IPS-15b (cell line): ENCODE measurements at regions not wholly inside any gene's neighbourhood (a gene's known extent, or its start where the extent isn't known, plus 50 kb on each side); places are given as distances from the start of the nearest gene placed in this dataset.

ENCODE experiments used
- H3K27me3 ChIP-seq: one replicate; pipeline ENCODE4 v1.6.1; 2013; ENCODE audit warnings: low read length; ENCODE audit not compliant: control insufficient read depth, insufficient read depth
- H3K36me3 ChIP-seq: one replicate; pipeline ENCODE4 v1.6.1; 2013; ENCODE audit warnings: low read length; ENCODE audit not compliant: control insufficient read depth, insufficient read depth
- H3K4me1 ChIP-seq: one replicate; pipeline ENCODE4 v1.6.1; 2013; ENCODE audit warnings: mild to moderate bottlenecking, low read length; ENCODE audit not compliant: control insufficient read depth, insufficient read depth
- H3K4me3 ChIP-seq: one replicate; pipeline ENCODE4 v1.5.1; 2013; ENCODE audit warnings: low read depth, low read length
- H3K9ac ChIP-seq: one replicate; pipeline ENCODE4 v1.6.1; 2013; ENCODE audit warnings: low read depth, mild to moderate bottlenecking, low read length
- H3K9me3 ChIP-seq: one replicate; pipeline ENCODE4 v1.6.1; 2013; ENCODE audit warnings: mild to moderate bottlenecking, low read length; ENCODE audit not compliant: control insufficient read depth, insufficient read depth

GRCh38 chr2:31735716-31736115 is 155.0 kb upstream of the SRD5A2 start:
- H3K36me3 ChIP-seq: no peaks in the 10 kb centered on the region
- no peaks in the 10 kb centered on the region for H3K4me1 ChIP-seq
- no peaks in the 10 kb centered on the region for H3K9me3 ChIP-seq
- H3K4me3 ChIP-seq: no peak overlapping the region
- no peaks in the 10 kb centered on the region for H3K27me3 ChIP-seq
- no peak overlapping the region for H3K9ac ChIP-seq

GRCh38 chr2:31729442-31730092 is 148.8 kb upstream of the SRD5A2 start:
- no peaks in the 10 kb centered on the region for H3K4me1 ChIP-seq
- no peaks in the 10 kb centered on the region for H3K27me3 ChIP-seq
- no peak overlapping the region for H3K4me3 ChIP-seq
- H3K36me3 ChIP-seq: no peaks in the 10 kb centered on the region
- no peaks in the 10 kb centered on the region for H3K9me3 ChIP-seq
- H3K9ac ChIP-seq: peak overlapping the region; percentile 51

GRCh38 chr2:31729065-31729439 is 148.3 kb upstream of the SRD5A2 start:
- H3K4me1 ChIP-seq: no peaks in the 10 kb centered on the region
- H3K36me3 ChIP-seq: no peaks in the 10 kb centered on the region
- no peak overlapping the region for H3K9ac ChIP-seq
- H3K9me3 ChIP-seq: no peaks in the 10 kb centered on the region
- no peak overlapping the region for H3K4me3 ChIP-seq
- H3K27me3 ChIP-seq: no peaks in the 10 kb centered on the region

GRCh38 chr2:31728406-31729064 is 147.8 kb upstream of the SRD5A2 start:
- no peaks in the 10 kb centered on the region for H3K36me3 ChIP-seq
- H3K27me3 ChIP-seq: no peaks in the 10 kb centered on the region
- H3K4me1 ChIP-seq: no peaks in the 10 kb centered on the region
- no peak overlapping the region for H3K4me3 ChIP-seq
- H3K9ac ChIP-seq: no peak overlapping the region
- no peaks in the 10 kb centered on the region for H3K9me3 ChIP-seq

- Histone ChIP-seq H3K9me3 (no peaks in the 10 kb centered on the region), H3K4me1 (no peaks in the 10 kb centered on the region), H3K36me3 (no peaks in the 10 kb centered on the region), H3K9ac (no peak overlapping the region), H3K27me3 (no peaks in the 10 kb centered on the region), H3K4me3 (no peak overlapping the region)
These were observed 145.7 kb upstream of the SRD5A2 start for GRCh38 chr2:31726457-31726856.

- Histone ChIP-seq H3K9ac (no peak overlapping the region), H3K36me3 (no peaks in the 10 kb centered on the region), H3K9me3 (no peaks in the 10 kb centered on the region), H3K27me3 (no peaks in the 10 kb centered on the region), H3K4me1 (no peaks in the 10 kb centered on the region), H3K4me3 (no peak overlapping the region)
These were observed 144.7 kb upstream of the SRD5A2 start for GRCh38 chr2:31725444-31725843.

GRCh38 chr2:31711737-31712136 is 131.0 kb upstream of the SRD5A2 start:
- Histone ChIP-seq H3K27me3 (no peaks in the 10 kb centered on the region), H3K4me1 (no peaks in the 10 kb centered on the region), H3K9me3 (no peaks in the 10 kb centered on the region), H3K4me3 (no peak overlapping the region), H3K36me3 (no peaks in the 10 kb centered on the region), H3K9ac (no peak overlapping the region)

GRCh38 chr2:31710121-31710520 is 129.4 kb upstream of the SRD5A2 start:
- Histone ChIP-seq H3K4me1 (no peaks in the 10 kb centered on the region), H3K27me3 (no peaks in the 10 kb centered on the region), H3K9me3 (no peaks in the 10 kb centered on the region), H3K9ac (no peak overlapping the region), H3K4me3 (no peak overlapping the region), H3K36me3 (no peaks in the 10 kb centered on the region)

- H3K9ac ChIP-seq: no peak overlapping the region
- no peaks in the 10 kb centered on the region for H3K4me1 ChIP-seq
- no peaks in the 10 kb centered on the region for H3K36me3 ChIP-seq
- H3K4me3 ChIP-seq: no peak overlapping the region
- H3K9me3 ChIP-seq: no peaks in the 10 kb centered on the region
- H3K27me3 ChIP-seq: no peaks in the 10 kb centered on the region
These were observed 127.3 kb upstream of the SRD5A2 start for GRCh38 chr2:31707992-31708391.

- no peaks in the 10 kb centered on the region for H3K9me3 ChIP-seq
- no peaks in the 10 kb centered on the region for H3K4me1 ChIP-seq
These were observed 123.9 kb upstream of the SRD5A2 start for GRCh38 chr2:31704561-31705212.

GRCh38 chr2:31703253-31703652 is 122.5 kb upstream of the SRD5A2 start:
- no peaks in the 10 kb centered on the region for H3K27me3 ChIP-seq
- no peak overlapping the region for H3K9ac ChIP-seq
- H3K9me3 ChIP-seq: peaks cover 3% of the 10 kb centered on the region
- no peak overlapping the region for H3K4me3 ChIP-seq
- H3K36me3 ChIP-seq: no peaks in the 10 kb centered on the region
- no peaks in the 10 kb centered on the region for H3K4me1 ChIP-seq

More at GRCh38 chr2:31704561-31705212, 123.9 kb upstream of the SRD5A2 start:
- Histone ChIP-seq H3K4me3 (no peak overlapping the region), H3K36me3 (no peaks in the 10 kb centered on the region), H3K9ac (no peak overlapping the region), H3K27me3 (no peaks in the 10 kb centered on the region)

GRCh38 chr2:31698722-31699121 is 118.0 kb upstream of the SRD5A2 start:
- H3K9me3 ChIP-seq: peaks cover 20% of the 10 kb centered on the region

More at GRCh38 chr2:31698722-31699121, 118.0 kb upstream of the SRD5A2 start:
- no peak overlapping the region for H3K4me3 ChIP-seq
- H3K9ac ChIP-seq: no peak overlapping the region
- H3K4me1 ChIP-seq: no peaks in the 10 kb centered on the region
- no peaks in the 10 kb centered on the region for H3K27me3 ChIP-seq
- no peaks in the 10 kb centered on the region for H3K36me3 ChIP-seq
